Keratinocyte (primary cell): ENCODE measurements at regions not wholly inside any gene's neighbourhood (a gene's known extent, or its start where the extent isn't known, plus 50 kb on each side); places are given as distances from the start of the nearest gene placed in this dataset.

Experiments used
- DNase-seq: peaks from one replicate; pipeline ENCODE4 v3.0.0-alpha.2; 2011; ENCODE audit warnings: low read depth, missing footprints, low spot score
- FAIRE-seq: peaks from 2 replicates; lab custom pipeline; 2011; peaks lifted over from hg19 to GRCh38; lab: Jason Lieb, UNC
- H2AFZ ChIP-seq: 2 replicates; pipeline ENCODE4 v1.6.0; 2012; ENCODE audit warnings: low read length, control low read depth, inconsistent platforms; ENCODE audit not compliant: control insufficient read depth
- H3K27ac ChIP-seq: 2 replicates; pipeline ENCODE4 v1.5.1; 2011; ENCODE audit warnings: low read length; ENCODE audit not compliant: control insufficient read depth, insufficient read depth
- H3K27me3 ChIP-seq: 3 replicates; pipeline ENCODE4 v1.6.0; 2011; ENCODE audit warnings: low read length; ENCODE audit not compliant: control insufficient read depth, insufficient read depth; ENCODE audit errors: extremely low read depth
- H3K36me3 ChIP-seq, 2 experiments: 2 replicates in 1 of 2; 3 replicates in 1 of 2; pipeline ENCODE4 v1.5.1; 2011; ENCODE audit warnings: low read length in 2 of 2, mild to moderate bottlenecking in 1 of 2; ENCODE audit not compliant: control insufficient read depth in 2 of 2, insufficient read depth in 2 of 2; ENCODE audit errors: extremely low read depth in 1 of 2
- H3K4me1 ChIP-seq: 3 replicates; pipeline ENCODE4 v1.5.1; 2011; ENCODE audit warnings: low read length; ENCODE audit not compliant: control insufficient read depth, insufficient read depth; ENCODE audit errors: extremely low read depth
- H3K4me2 ChIP-seq: 3 replicates; pipeline ENCODE4 v1.6.0; 2011; ENCODE audit warnings: low read depth, low read length; ENCODE audit not compliant: control insufficient read depth, insufficient read depth; ENCODE audit errors: extremely low read depth
- H3K4me3 ChIP-seq, 3 experiments: fragments of 200-600 bp in 1 of 3; sonication (generic) in 1 of 3; 2 replicates in 2 of 3; 3 replicates in 1 of 3; pipeline ENCODE4 v1.5.1; 2011 to 2016; ENCODE audit warnings: low read length in 3 of 3, mild to moderate bottlenecking in 3 of 3, control low read depth in 2 of 3, inconsistent platforms in 1 of 3, low read depth in 1 of 3, mixed read lengths in 1 of 3, mixed run types in 1 of 3, moderate library complexity in 1 of 3; ENCODE audit not compliant: control insufficient read depth in 2 of 3, insufficient read depth in 2 of 3; ENCODE audit errors: extremely low read depth in 1 of 3
- H3K79me2 ChIP-seq: 2 replicates; pipeline ENCODE4 v1.6.0; 2012; ENCODE audit warnings: low read length; ENCODE audit not compliant: control insufficient read depth, insufficient read depth
- H3K9ac ChIP-seq: 3 replicates; pipeline ENCODE4 v1.6.0; 2011; ENCODE audit warnings: low read length; ENCODE audit not compliant: control insufficient read depth, insufficient read depth; ENCODE audit errors: extremely low read depth
- H3K9me1 ChIP-seq: 3 replicates; pipeline ENCODE4 v1.6.0; 2011; ENCODE audit warnings: low read length; ENCODE audit not compliant: control insufficient read depth, insufficient read depth; ENCODE audit errors: extremely low read depth
- H3K9me3 ChIP-seq: 2 replicates; pipeline ENCODE4 v1.5.1; 2012; ENCODE audit warnings: low read depth, low read length; ENCODE audit not compliant: control insufficient read depth
- H4K20me1 ChIP-seq: 3 replicates; pipeline ENCODE4 v1.6.0; 2011; ENCODE audit warnings: low read length; ENCODE audit not compliant: control insufficient read depth, insufficient read depth; ENCODE audit errors: extremely low read depth
- EZH2 ChIP-seq: IDR thresholded peaks from one replicate; pipeline ENCODE4 v1.6.1; 2012; ENCODE audit warnings: inconsistent platforms, mild to moderate bottlenecking, low read length, moderate library complexity
- dilution Hi-C: fragments of 300-500 bp; cut with MboI; formaldehyde crosslinking; loops from one replicate; pipeline ENCODE4 v1.7.0; 2020; ENCODE audit warnings: low sequenced_read_pairs; ENCODE audit not compliant: extremely low pct_ligation_motif_present
- TF ChIP-seq, protein P1 (sequence below), 3 experiments: IDR thresholded peaks in 1 of 3; conservative IDR thresholded peaks in 1 of 3; optimal IDR thresholded peaks in 1 of 3; 2 replicates in 2 of 3; 3 replicates in 1 of 3; pipeline versions ENCODE3 to v1.5.1; 2011; ENCODE audit warnings: low read length in 3 of 3, mild to moderate bottlenecking in 3 of 3, moderate library complexity in 2 of 3, control low read depth in 1 of 3, inconsistent platforms in 1 of 3; ENCODE audit not compliant: insufficient read depth in 2 of 3; ENCODE audit errors: extremely low read depth in 1 of 3

DNA sequence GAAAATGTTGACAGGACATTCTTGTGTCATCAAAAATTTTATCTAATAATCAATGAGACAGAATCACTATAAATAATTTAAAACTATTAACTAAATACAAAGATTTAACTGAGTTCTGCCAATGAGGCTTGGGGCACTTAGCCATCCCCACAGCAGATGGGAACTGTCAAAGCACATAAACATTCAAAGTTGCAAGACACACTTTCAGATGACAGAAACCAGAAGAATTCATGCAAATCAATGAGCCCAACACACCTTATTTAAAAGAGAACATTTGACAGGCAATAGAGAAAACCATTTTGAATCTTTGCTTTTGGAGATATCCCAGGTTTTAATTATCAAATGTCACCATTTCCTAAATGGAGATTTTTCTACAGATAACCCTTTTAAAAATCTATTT is 566.2 kb downstream of the IRS1 start:
- no peak overlapping the region for H3K4me2 ChIP-seq
- no peaks in the 10 kb centered on the region for H3K79me2 ChIP-seq
- no peak overlapping the region for H2AFZ ChIP-seq
- dilution Hi-C loops = no loop called here
- TF ChIP-seq, protein P1, sequence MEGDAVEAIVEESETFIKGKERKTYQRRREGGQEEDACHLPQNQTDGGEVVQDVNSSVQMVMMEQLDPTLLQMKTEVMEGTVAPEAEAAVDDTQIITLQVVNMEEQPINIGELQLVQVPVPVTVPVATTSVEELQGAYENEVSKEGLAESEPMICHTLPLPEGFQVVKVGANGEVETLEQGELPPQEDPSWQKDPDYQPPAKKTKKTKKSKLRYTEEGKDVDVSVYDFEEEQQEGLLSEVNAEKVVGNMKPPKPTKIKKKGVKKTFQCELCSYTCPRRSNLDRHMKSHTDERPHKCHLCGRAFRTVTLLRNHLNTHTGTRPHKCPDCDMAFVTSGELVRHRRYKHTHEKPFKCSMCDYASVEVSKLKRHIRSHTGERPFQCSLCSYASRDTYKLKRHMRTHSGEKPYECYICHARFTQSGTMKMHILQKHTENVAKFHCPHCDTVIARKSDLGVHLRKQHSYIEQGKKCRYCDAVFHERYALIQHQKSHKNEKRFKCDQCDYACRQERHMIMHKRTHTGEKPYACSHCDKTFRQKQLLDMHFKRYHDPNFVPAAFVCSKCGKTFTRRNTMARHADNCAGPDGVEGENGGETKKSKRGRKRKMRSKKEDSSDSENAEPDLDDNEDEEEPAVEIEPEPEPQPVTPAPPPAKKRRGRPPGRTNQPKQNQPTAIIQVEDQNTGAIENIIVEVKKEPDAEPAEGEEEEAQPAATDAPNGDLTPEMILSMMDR (optimal IDR thresholded peaks at IDR 0.05 in 1 of 3, IDR thresholded peaks at IDR 0.05 in 1 of 3, conservative IDR thresholded peaks at IDR 0.05 in 1 of 3; ENCODE audit: extremely low read depth in 1 of 3, insufficient read depth in 2 of 3, low read length in 3 of 3) = no peak
- no peaks in the 10 kb centered on the region for H3K9me3 ChIP-seq
- H3K9ac ChIP-seq = no peak overlapping the region
- H3K27me3 ChIP-seq = no peaks in the 10 kb centered on the region
- DNase-seq (no peak), FAIRE-seq (no peak)
- H3K36me3 ChIP-seq = no peaks in the 10 kb centered on the region
- no peak overlapping the region for H3K27ac ChIP-seq
- H3K4me3 ChIP-seq = no peak overlapping the region
- H3K9me1 ChIP-seq = no peaks in the 10 kb centered on the region
- H3K4me1 ChIP-seq = no peaks in the 10 kb centered on the region
- no peaks in the 10 kb centered on the region for H4K20me1 ChIP-seq

DNA sequence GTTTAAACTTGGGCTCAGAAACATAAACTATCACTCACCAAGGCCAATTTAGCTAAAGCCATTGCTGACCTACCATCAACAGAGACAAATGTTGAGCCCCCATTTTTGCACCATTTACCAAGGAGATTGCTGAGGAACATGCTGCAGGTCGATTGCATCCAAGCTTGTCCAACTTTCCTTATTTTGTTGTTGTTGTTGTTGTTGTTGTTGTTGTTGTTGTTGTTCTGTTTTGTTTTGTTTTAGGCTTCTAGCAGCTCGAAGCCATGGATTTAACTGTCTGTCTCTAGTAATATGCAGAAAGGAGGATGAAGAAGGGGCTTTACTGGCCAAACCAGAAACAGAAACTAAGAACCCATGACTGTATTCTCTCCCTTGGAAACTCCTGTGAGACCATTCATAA is 571.5 kb downstream of the IRS1 start:
- Histone ChIP-seq H2AFZ (no peak overlapping the region), H3K9me3 (no peaks in the 10 kb centered on the region), H3K36me3 (no peaks in the 10 kb centered on the region), H3K9ac (no peak overlapping the region), H3K4me3 (no peak overlapping the region), H4K20me1 (no peaks in the 10 kb centered on the region), H3K4me1 (no peaks in the 10 kb centered on the region), H3K79me2 (no peaks in the 10 kb centered on the region), H3K27me3 (no peaks in the 10 kb centered on the region), H3K4me2 (no peak overlapping the region), H3K27ac (no peak overlapping the region), H3K9me1 (no peaks in the 10 kb centered on the region)
- no peak for FAIRE-seq
- TF ChIP-seq EZH2 = no peak
- TF ChIP-seq, protein P1 (optimal IDR thresholded peaks at IDR 0.05 in 1 of 3, IDR thresholded peaks at IDR 0.05 in 1 of 3, conservative IDR thresholded peaks at IDR 0.05 in 1 of 3; ENCODE audit: extremely low read depth in 1 of 3, insufficient read depth in 2 of 3, low read length in 3 of 3) = no peak
- DNase-seq = no peak
- dilution Hi-C loops = no loop called here
